ENCODE measurements at regions not wholly inside any gene's neighbourhood (a gene's known extent, or its start where the extent isn't known, plus 50 kb on each side); places are given as distances from the start of the nearest gene placed in this dataset.
"Not testable (repeated sequence)": the region's sequence is repeated elsewhere in the genome, so short reads cannot be mapped to it uniquely, and the experiment has no call there.

GRCh38 chr11:82038154-82038553 lies 695.5 kb downstream of the FAM181B start:
- Histone ChIP-seq H3K27me3 (no peaks in the 10 kb centered on the region), H3K9me2 (replicated peaks; ENCODE audit: insufficient read depth) (no peaks in the 10 kb centered on the region), H3K4me2 (no peak overlapping the region), H3K27ac (no peak overlapping the region), H3K9me3 (ENCODE audit: low read depth) (no peaks in the 10 kb centered on the region), H3K79me2 (no peaks in the 10 kb centered on the region), H3K36me3 (replicated peaks; ENCODE audit: insufficient read depth, low read depth) (no peaks in the 10 kb centered on the region), H2AFZ (no peak overlapping the region), H3K4me1 (ENCODE audit: insufficient read depth) (no peaks in the 10 kb centered on the region), H4K20me1 (ENCODE audit: insufficient read depth, poor library complexity, severe bottlenecking) (no peaks in the 10 kb centered on the region), H3K4me3 (no peak overlapping the region)
- no peak for DNase-seq (ENCODE audit: low spot score)
- WGBS (ENCODE audit: low lambda C conversion rate, missing lambda C conversion rate), result 82% methylated on average over 2 of the region's 2 CpGs
- TF ChIP-seq, protein P1, sequence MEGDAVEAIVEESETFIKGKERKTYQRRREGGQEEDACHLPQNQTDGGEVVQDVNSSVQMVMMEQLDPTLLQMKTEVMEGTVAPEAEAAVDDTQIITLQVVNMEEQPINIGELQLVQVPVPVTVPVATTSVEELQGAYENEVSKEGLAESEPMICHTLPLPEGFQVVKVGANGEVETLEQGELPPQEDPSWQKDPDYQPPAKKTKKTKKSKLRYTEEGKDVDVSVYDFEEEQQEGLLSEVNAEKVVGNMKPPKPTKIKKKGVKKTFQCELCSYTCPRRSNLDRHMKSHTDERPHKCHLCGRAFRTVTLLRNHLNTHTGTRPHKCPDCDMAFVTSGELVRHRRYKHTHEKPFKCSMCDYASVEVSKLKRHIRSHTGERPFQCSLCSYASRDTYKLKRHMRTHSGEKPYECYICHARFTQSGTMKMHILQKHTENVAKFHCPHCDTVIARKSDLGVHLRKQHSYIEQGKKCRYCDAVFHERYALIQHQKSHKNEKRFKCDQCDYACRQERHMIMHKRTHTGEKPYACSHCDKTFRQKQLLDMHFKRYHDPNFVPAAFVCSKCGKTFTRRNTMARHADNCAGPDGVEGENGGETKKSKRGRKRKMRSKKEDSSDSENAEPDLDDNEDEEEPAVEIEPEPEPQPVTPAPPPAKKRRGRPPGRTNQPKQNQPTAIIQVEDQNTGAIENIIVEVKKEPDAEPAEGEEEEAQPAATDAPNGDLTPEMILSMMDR (IDR thresholded peaks at IDR 0.05; ENCODE audit: poor library complexity), result no peak
- no peak for TF ChIP-seq EZH2phosphoT487 (IDR thresholded peaks at IDR 0.05; ENCODE audit: low read depth, severe bottlenecking, unreplicated experiment)
- no peak for TF ChIP-seq EZH2 (IDR thresholded peaks at IDR 0.05; ENCODE audit: borderline replicate concordance)

DNA sequence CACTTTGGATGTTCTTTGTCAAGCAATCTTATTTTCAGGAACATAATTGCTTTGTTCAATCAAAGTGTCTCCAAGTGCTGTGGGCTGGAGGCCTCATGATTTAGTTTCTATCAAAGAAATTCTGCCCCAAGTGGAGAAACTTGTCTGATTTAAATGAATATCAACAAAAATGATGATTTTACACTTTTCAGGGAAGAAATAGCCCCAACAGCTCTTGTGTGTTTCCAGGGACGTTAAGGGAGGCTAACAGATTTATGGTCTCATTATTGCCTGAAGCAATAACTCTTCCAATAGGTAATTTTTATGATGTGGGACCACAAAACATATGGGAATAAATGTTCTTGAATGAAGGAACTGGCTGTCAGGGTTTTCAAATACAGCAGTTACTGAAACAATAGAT lies 699.1 kb downstream of the FAM181B start:
- Histone ChIP-seq H3K4me2 (no peak overlapping the region), H3K27me3 (no peaks in the 10 kb centered on the region), H3K9me2 (replicated peaks; ENCODE audit: insufficient read depth) (no peaks in the 10 kb centered on the region), H3K79me2 (no peaks in the 10 kb centered on the region), H3K9me3 (ENCODE audit: low read depth) (no peaks in the 10 kb centered on the region), H4K20me1 (ENCODE audit: insufficient read depth, poor library complexity, severe bottlenecking) (no peaks in the 10 kb centered on the region), H3K27ac (no peak overlapping the region), H3K36me3 (replicated peaks; ENCODE audit: insufficient read depth, low read depth) (no peaks in the 10 kb centered on the region), H3K4me3 (no peak overlapping the region), H3K4me1 (ENCODE audit: insufficient read depth) (no peaks in the 10 kb centered on the region), H2AFZ (no peak overlapping the region)
- no peak for DNase-seq (ENCODE audit: low spot score)
- TF ChIP-seq EZH2 (IDR thresholded peaks at IDR 0.05; ENCODE audit: borderline replicate concordance), result no peak
- no peak for TF ChIP-seq EZH2phosphoT487 (IDR thresholded peaks at IDR 0.05; ENCODE audit: low read depth, severe bottlenecking, unreplicated experiment)
- TF ChIP-seq, protein P1 (IDR thresholded peaks at IDR 0.05; ENCODE audit: poor library complexity), result peak; percentile 8
- 48% methylated on average over 1 of the region's 1 CpG for whole genome bisulfite sequencing (ENCODE audit: low lambda C conversion rate, missing lambda C conversion rate)

DNA sequence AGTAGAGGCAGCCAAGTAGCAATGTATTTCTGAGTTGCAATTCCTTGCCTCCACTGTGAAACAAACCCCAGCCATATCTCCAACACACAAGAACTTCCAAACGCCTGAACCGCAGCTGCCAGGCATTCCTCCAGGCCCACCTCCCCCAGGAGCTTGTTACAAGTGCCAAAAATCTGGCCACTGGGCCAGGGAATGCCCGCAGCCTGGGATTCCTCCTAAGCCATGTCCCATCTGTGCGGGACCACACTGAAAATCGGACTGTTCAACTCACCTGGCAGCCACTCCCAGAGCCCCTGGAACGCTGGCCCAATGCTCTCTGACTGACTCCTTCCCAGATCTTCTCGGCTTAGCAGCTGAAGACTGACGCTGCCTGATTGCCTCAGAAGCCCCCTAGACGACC lies 706.3 kb downstream of the FAM181B start:
- not testable (repeated sequence) for H3K9me2 ChIP-seq (replicated peaks; ENCODE audit: insufficient read depth); H3K4me3 ChIP-seq; H3K79me2 ChIP-seq; H3K9me3 ChIP-seq (ENCODE audit: low read depth); H4K20me1 ChIP-seq (ENCODE audit: insufficient read depth, poor library complexity, severe bottlenecking); DNase-seq (ENCODE audit: low spot score); H2AFZ ChIP-seq; H3K27me3 ChIP-seq; H3K4me2 ChIP-seq; H3K36me3 ChIP-seq (replicated peaks; ENCODE audit: insufficient read depth, low read depth); H3K4me1 ChIP-seq (ENCODE audit: insufficient read depth); H3K27ac ChIP-seq
- WGBS (ENCODE audit: low lambda C conversion rate, missing lambda C conversion rate), result 92% methylated on average over 9 of the region's 9 CpGs

- WGBS (ENCODE audit: low lambda C conversion rate, missing lambda C conversion rate), result 57% methylated on average over 1 of the region's 1 CpG
- TF ChIP-seq, protein P1 (IDR thresholded peaks at IDR 0.05; ENCODE audit: poor library complexity), result no peak
- Histone ChIP-seq H3K27me3 (no peaks in the 10 kb centered on the region), H3K79me2 (no peaks in the 10 kb centered on the region), H3K4me3 (no peak overlapping the region), H3K9me2 (replicated peaks; ENCODE audit: insufficient read depth) (no peaks in the 10 kb centered on the region), H3K9me3 (ENCODE audit: low read depth) (no peaks in the 10 kb centered on the region), H3K4me1 (ENCODE audit: insufficient read depth) (no peaks in the 10 kb centered on the region), H2AFZ (no peak overlapping the region), H4K20me1 (ENCODE audit: insufficient read depth, poor library complexity, severe bottlenecking) (no peaks in the 10 kb centered on the region), H3K27ac (no peak overlapping the region), H3K4me2 (no peak overlapping the region), H3K36me3 (replicated peaks; ENCODE audit: insufficient read depth, low read depth) (no peaks in the 10 kb centered on the region)
- DNase-seq (ENCODE audit: low spot score), result no peak
These were observed 708.9 kb downstream of the FAM181B start for GRCh38 chr11:82024760-82025159.
